ENCODE measurements at regions not wholly inside any gene's neighbourhood (a gene's known extent, or its start where the extent isn't known, plus 50 kb on each side); places are given as distances from the start of the nearest gene placed in this dataset.

DNA sequence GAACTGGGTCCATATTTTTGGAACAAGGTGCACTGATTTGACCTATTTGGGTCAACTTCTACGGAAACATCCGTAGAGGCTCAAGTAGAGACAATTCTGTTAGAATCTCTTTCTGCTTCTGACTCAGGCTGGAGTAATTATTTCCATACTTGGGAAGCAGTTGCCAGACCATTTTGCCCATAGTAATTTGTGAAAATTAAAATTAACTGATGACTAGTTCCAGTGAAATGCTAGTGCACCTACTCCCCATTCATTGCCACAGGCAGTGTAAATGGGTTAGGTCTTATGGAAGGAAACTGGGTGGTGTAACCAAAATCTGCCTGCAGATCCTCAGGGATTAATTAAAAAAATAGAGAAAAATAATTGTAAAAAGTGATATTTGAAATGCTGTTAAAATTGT is 201.1 kb downstream of the TENT4A start:
- intact Hi-C loops (cut with micrococcal nuclease): no loop called here
- TF ChIP-seq, protein P1, sequence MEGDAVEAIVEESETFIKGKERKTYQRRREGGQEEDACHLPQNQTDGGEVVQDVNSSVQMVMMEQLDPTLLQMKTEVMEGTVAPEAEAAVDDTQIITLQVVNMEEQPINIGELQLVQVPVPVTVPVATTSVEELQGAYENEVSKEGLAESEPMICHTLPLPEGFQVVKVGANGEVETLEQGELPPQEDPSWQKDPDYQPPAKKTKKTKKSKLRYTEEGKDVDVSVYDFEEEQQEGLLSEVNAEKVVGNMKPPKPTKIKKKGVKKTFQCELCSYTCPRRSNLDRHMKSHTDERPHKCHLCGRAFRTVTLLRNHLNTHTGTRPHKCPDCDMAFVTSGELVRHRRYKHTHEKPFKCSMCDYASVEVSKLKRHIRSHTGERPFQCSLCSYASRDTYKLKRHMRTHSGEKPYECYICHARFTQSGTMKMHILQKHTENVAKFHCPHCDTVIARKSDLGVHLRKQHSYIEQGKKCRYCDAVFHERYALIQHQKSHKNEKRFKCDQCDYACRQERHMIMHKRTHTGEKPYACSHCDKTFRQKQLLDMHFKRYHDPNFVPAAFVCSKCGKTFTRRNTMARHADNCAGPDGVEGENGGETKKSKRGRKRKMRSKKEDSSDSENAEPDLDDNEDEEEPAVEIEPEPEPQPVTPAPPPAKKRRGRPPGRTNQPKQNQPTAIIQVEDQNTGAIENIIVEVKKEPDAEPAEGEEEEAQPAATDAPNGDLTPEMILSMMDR (IDR thresholded peaks at IDR 0.05; ENCODE audit: unreplicated experiment): no peak
- no peaks in the 10 kb centered on the region for H3K36me3 Mint-ChIP-seq (ENCODE audit: insufficient read depth, unreplicated experiment)
- ChIA-PET POLR2A (no interaction called here), CTCF (no interaction called here)
- H3K9me3 Mint-ChIP-seq (ENCODE audit: unreplicated experiment): no peaks in the 10 kb centered on the region
- BruUV-seq (replicated peaks): no TSS peak
- no peaks in the 10 kb centered on the region for H3K4me1 Mint-ChIP-seq (ENCODE audit: insufficient read depth, unreplicated experiment)
- DNase-seq (ENCODE audit: unreplicated experiment): no peak
- no peak overlapping the region for H3K4me3 Mint-ChIP-seq (ENCODE audit: unreplicated experiment)
- H3K27ac Mint-ChIP-seq (ENCODE audit: low read depth, unreplicated experiment): no peak overlapping the region
- H3K27me3 Mint-ChIP-seq (ENCODE audit: insufficient read depth, unreplicated experiment): peaks cover 87% of the 10 kb centered on the region

DNA sequence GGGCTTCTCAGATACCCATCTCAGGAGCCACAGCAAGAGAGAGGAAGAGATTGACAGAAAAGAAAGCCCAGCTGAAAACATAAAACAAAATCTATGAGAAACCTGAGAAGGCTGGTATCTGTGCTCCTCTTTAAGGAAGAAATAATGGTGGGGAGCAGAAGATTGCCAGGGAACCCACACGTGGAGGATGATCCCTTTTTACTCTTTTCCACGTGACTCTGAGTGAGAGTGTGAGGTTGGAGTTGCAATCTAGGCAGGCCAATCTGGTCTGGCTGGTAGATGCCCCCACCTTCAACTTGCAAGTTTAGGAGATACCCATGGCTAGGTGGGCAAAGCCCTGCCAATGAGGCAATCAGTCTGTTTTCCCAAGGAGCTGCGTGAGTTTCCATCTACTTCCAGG is 202.3 kb downstream of the TENT4A start:
- intact Hi-C loops (cut with micrococcal nuclease): no loop called here
- no peak overlapping the region for H3K4me3 Mint-ChIP-seq (ENCODE audit: unreplicated experiment)
- no peaks in the 10 kb centered on the region for H3K4me1 Mint-ChIP-seq (ENCODE audit: insufficient read depth, unreplicated experiment)
- POLR2A ChIA-PET: no interaction called here
- H3K36me3 Mint-ChIP-seq (ENCODE audit: insufficient read depth, unreplicated experiment): no peaks in the 10 kb centered on the region
- CTCF ChIA-PET: no interaction called here
- H3K27me3 Mint-ChIP-seq (ENCODE audit: insufficient read depth, unreplicated experiment): peaks cover 92% of the 10 kb centered on the region
- no peak for DNase-seq (ENCODE audit: unreplicated experiment)
- H3K27ac Mint-ChIP-seq (ENCODE audit: low read depth, unreplicated experiment): no peak overlapping the region
- no peaks in the 10 kb centered on the region for H3K9me3 Mint-ChIP-seq (ENCODE audit: unreplicated experiment)
- no TSS peak for BruUV-seq (replicated peaks)
- TF ChIP-seq, protein P1 (IDR thresholded peaks at IDR 0.05; ENCODE audit: unreplicated experiment): no peak

DNA sequence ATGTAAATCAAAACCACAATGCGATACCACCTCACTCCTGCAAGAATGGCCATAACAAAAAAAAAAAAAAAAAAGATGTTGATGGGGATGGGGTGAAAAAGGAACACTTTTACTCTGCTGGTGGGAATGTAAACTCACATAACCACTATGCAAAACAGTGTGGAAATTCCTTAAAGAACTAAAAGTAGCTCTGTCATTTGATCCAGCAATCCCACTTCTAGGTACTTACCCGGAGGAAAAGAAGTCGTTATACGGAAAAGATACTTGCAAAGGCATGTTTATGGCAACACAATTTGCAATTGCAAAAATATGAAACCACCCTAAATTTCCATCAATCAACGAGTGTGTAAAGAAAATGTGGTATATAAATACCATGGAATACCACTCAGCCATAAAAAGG is 205.0 kb downstream of the TENT4A start:
- ChIA-PET POLR2A (interaction anchor here (0.6 kb wide), 1 partner anchor 113 kb away, joined by 3 read pairs; no protein-coding TSS in a partner anchor), CTCF (interaction anchor here (0.6 to 0.7 kb wide), 2 partner anchors 149 to 667 kb away, joined by 3 to 5 read pairs; no protein-coding TSS in a partner anchor)
- intact Hi-C loops (cut with micrococcal nuclease): no loop called here
- no peaks in the 10 kb centered on the region for H3K36me3 Mint-ChIP-seq (ENCODE audit: insufficient read depth, unreplicated experiment)
- TF ChIP-seq, protein P1 (IDR thresholded peaks at IDR 0.05; ENCODE audit: unreplicated experiment): no peak
- no peak overlapping the region for H3K27ac Mint-ChIP-seq (ENCODE audit: low read depth, unreplicated experiment)
- H3K9me3 Mint-ChIP-seq (ENCODE audit: unreplicated experiment): no peaks in the 10 kb centered on the region
- DNase-seq (ENCODE audit: unreplicated experiment): no peak
- peaks cover 91% of the 10 kb centered on the region for H3K27me3 Mint-ChIP-seq (ENCODE audit: insufficient read depth, unreplicated experiment)
- no peak overlapping the region for H3K4me3 Mint-ChIP-seq (ENCODE audit: unreplicated experiment)
- BruUV-seq (replicated peaks): no TSS peak
- H3K4me1 Mint-ChIP-seq (ENCODE audit: insufficient read depth, unreplicated experiment): no peaks in the 10 kb centered on the region

DNA sequence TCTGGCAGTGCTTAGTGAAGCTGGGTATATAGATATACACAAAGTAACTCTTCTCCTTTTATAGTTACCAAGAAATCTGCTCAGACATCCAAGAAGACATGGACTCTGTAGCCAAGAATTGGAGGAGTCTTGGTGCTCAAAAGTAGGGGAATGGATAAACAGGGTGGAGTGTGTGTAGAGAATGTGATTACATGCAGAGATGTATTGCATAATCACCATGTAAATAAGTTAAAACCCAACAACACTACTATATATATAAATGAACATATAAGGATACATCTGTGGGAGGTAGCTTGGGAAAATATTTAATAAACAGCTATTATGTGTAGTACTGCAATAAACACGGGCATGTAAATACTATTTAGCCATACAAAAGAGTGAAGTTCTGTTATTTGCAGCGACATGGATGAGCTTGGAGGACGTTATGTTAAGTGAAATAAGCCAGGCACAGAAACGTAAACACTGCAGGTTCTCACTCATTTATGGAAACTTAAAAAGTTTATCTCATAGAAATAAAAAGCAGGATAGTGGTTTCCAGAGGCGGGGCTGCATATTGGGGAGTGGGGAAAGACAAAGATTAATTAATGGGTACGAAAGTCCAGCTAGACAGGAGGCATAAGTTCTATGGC is 207.5 kb downstream of the TENT4A start:
- DNase-seq (ENCODE audit: unreplicated experiment): no peak
- H3K36me3 Mint-ChIP-seq (ENCODE audit: insufficient read depth, unreplicated experiment): no peaks in the 10 kb centered on the region
- TF ChIP-seq, protein P1 (IDR thresholded peaks at IDR 0.05; ENCODE audit: unreplicated experiment): no peak
- CTCF ChIA-PET: interaction anchor here (1.0 to 1.3 kb wide), 2 partner anchors 24 to 127 kb away, joined by 3 to 4 read pairs; no protein-coding TSS in a partner anchor
- intact Hi-C loops (cut with micrococcal nuclease): no loop called here
- POLR2A ChIA-PET: no interaction called here
- peaks cover 76% of the 10 kb centered on the region for H3K27me3 Mint-ChIP-seq (ENCODE audit: insufficient read depth, unreplicated experiment)
- no TSS peak for BruUV-seq (replicated peaks)
- no peaks in the 10 kb centered on the region for H3K4me1 Mint-ChIP-seq (ENCODE audit: insufficient read depth, unreplicated experiment)
- H3K27ac Mint-ChIP-seq (ENCODE audit: low read depth, unreplicated experiment): no peak overlapping the region
- no peaks in the 10 kb centered on the region for H3K9me3 Mint-ChIP-seq (ENCODE audit: unreplicated experiment)
- H3K4me3 Mint-ChIP-seq (ENCODE audit: unreplicated experiment): no peak overlapping the region

Data from MCF 10A (cell line).